SK-N-MC (cell line): ENCODE measurements at regions not wholly inside any gene's neighbourhood (a gene's known extent, or its start where the extent isn't known, plus 50 kb on each side); places are given as distances from the start of the nearest gene placed in this dataset.

Source experiments
- DNase-seq: peaks from one replicate; pipeline ENCODE4 v3.0.0-alpha.2; 2011; ENCODE audit warnings: low read depth, low spot score
- H3K27ac ChIP-seq: fragments of 200-600 bp; sonication (generic); 2 replicates; pipeline ENCODE4 v1.5.1; 2016; ENCODE audit warnings: mixed run types
- H3K36me3 ChIP-seq: fragments of 200-600 bp; sonication (generic); 2 replicates; pipeline ENCODE4 v1.6.1; 2017; ENCODE audit warnings: antibody characterized with exemption, low read length, mixed read lengths; ENCODE audit not compliant: insufficient read depth
- H3K4me3 ChIP-seq: fragments of 200-600 bp; sonication (generic); 2 replicates; pipeline ENCODE4 v1.5.1; 2016
- H3K9ac ChIP-seq: fragments of 200-600 bp; sonication (generic); 2 replicates; pipeline ENCODE4 v1.8.0; 2017; ENCODE audit warnings: mixed run types, mixed read lengths; ENCODE audit not compliant: insufficient read length
- H3K9me3 ChIP-seq: fragments of 200-600 bp; sonication (generic); 2 replicates; pipeline ENCODE4 v1.6.1; 2017; ENCODE audit warnings: low read depth, mild to moderate bottlenecking, antibody characterized with exemption, low read length, moderate library complexity, mixed read lengths
- EZH2 ChIP-seq: fragments of 200-600 bp; sonication (generic); IDR thresholded peaks from one replicate; pipeline ENCODE4 v1.6.1; 2017; ENCODE audit warnings: antibody characterized with exemption
- FOXP2 ChIP-seq: optimal IDR thresholded peaks from 2 replicates; pipeline ENCODE3; 2011; ENCODE audit warnings: mild to moderate bottlenecking, moderate library complexity; ENCODE audit not compliant: insufficient read depth; ENCODE audit errors: extremely low read length, control extremely low read depth
- POLR2AphosphoS5 ChIP-seq: IDR thresholded peaks from 2 replicates; pipeline ENCODE4 v1.6.1; 2012; ENCODE audit warnings: mild to moderate bottlenecking, low read depth, low read length, borderline replicate concordance

GRCh38 chr14:99081156-99081765 lies 190.7 kb downstream of the BCL11B start:
- H3K9me3 ChIP-seq: no peaks in the 10 kb centered on the region
- TF ChIP-seq EZH2 (no peak), POLR2AphosphoS5 (no peak), FOXP2 (no peak)
- DNase-seq: no peak
- no peak overlapping the region for H3K9ac ChIP-seq
- no peak overlapping the region for H3K27ac ChIP-seq
- no peaks in the 10 kb centered on the region for H3K36me3 ChIP-seq
- no peak overlapping the region for H3K4me3 ChIP-seq

GRCh38 chr14:99081880-99082279 lies 190.1 kb downstream of the BCL11B start:
- no peaks in the 10 kb centered on the region for H3K36me3 ChIP-seq
- TF ChIP-seq POLR2AphosphoS5 (no peak), EZH2 (no peak), FOXP2 (no peak)
- DNase-seq: no peak
- no peak overlapping the region for H3K9ac ChIP-seq
- no peaks in the 10 kb centered on the region for H3K9me3 ChIP-seq
- no peak overlapping the region for H3K27ac ChIP-seq
- no peak overlapping the region for H3K4me3 ChIP-seq

GRCh38 chr14:99093532-99094517 lies 178.2 kb downstream of the BCL11B start:
- no peak overlapping the region for H3K4me3 ChIP-seq

GRCh38 chr14:99094901-99095300 lies 177.1 kb downstream of the BCL11B start:
- Histone ChIP-seq H3K36me3 (no peaks in the 10 kb centered on the region), H3K4me3 (no peak overlapping the region), H3K27ac (no peak overlapping the region), H3K9me3 (no peaks in the 10 kb centered on the region), H3K9ac (no peak overlapping the region)
- TF ChIP-seq POLR2AphosphoS5 (no peak), EZH2 (no peak), FOXP2 (no peak)
- no peak for DNase-seq

More at GRCh38 chr14:99093532-99094517, 178.2 kb downstream of the BCL11B start:
- Histone ChIP-seq H3K9me3 (no peaks in the 10 kb centered on the region), H3K27ac (no peak overlapping the region), H3K36me3 (no peaks in the 10 kb centered on the region), H3K9ac (no peak overlapping the region)
- no peak for DNase-seq
- TF ChIP-seq FOXP2: no peak
- no peak for TF ChIP-seq POLR2AphosphoS5

- no peak overlapping the region for H3K9ac ChIP-seq
- TF ChIP-seq EZH2: no peak
- TF ChIP-seq FOXP2: no peak
- TF ChIP-seq POLR2AphosphoS5: no peak
- DNase-seq: no peak
- no peak overlapping the region for H3K27ac ChIP-seq
- no peaks in the 10 kb centered on the region for H3K9me3 ChIP-seq
- H3K36me3 ChIP-seq: no peaks in the 10 kb centered on the region
- H3K4me3 ChIP-seq: no peak overlapping the region
Observed at GRCh38 chr14:99095369-99095768, 176.6 kb downstream of the BCL11B start.

GRCh38 chr14:99098199-99098598 lies 173.8 kb downstream of the BCL11B start:
- Histone ChIP-seq H3K9me3 (no peaks in the 10 kb centered on the region), H3K36me3 (no peaks in the 10 kb centered on the region), H3K27ac (no peak overlapping the region), H3K9ac (no peak overlapping the region), H3K4me3 (no peak overlapping the region)
- TF ChIP-seq FOXP2 (no peak), EZH2 (no peak), POLR2AphosphoS5 (no peak)
- DNase-seq: no peak

DNA sequence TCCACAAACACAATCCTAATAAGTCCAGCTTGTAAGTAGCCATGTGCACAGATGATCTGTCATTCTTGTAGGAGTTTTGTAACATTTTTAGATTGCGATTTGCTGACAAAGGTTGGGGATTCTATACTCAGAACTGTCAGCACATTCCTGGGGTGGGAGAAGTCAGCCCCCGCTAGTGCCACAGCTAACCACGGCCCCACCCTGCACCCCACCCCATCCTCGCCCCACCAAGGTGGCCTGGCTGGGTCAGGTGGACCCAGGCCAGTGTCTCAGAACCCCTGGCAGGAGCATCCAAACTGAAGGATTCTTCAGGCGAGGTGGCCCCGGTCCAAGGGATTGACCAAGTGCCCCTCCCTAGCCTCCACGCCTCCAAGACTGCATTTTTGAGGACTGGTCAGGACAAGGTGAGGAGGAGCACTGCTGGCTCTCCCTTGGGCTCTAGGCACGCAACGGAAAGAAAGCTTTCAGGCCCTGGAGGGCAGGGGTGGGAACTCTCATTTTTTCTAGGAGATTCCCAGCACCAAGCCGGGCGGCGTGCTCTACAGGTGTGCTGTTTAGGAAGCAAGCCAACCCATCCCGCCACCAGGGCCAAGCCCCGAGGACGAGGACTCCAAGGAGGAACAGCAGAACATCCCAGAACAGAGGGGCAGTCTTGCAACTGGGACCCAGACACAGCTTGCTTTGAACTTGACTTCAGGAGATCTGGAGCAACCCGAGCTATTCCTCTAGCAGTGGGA lies 172.8 kb downstream of the BCL11B start:
- Histone ChIP-seq H3K4me3 (no peak overlapping the region), H3K36me3 (no peaks in the 10 kb centered on the region), H3K9me3 (no peaks in the 10 kb centered on the region), H3K9ac (no peak overlapping the region), H3K27ac (no peak overlapping the region)
- TF ChIP-seq POLR2AphosphoS5: no peak
- TF ChIP-seq EZH2: no peak
- no peak for TF ChIP-seq FOXP2
- DNase-seq: no peak
